GM12864 (cell line): ENCODE measurements at regions not wholly inside any gene's neighbourhood (a gene's known extent, or its start where the extent isn't known, plus 50 kb on each side); places are given as distances from the start of the nearest gene placed in this dataset.
A peak's percentile ranks its signal among the peaks of the same experiment; 100 is the strongest.

Experiments used
- DNase-seq: peaks from one replicate; pipeline ENCODE4 v3.0.0-alpha.2; 2011; ENCODE audit warnings: low read depth
- H3K4me3 ChIP-seq: 2 replicates; pipeline ENCODE4 v1.5.1; 2011; ENCODE audit warnings: mild to moderate bottlenecking, low read depth, low read length, control low read depth
- TF ChIP-seq, protein P1 (sequence below): IDR thresholded peaks from 2 replicates; pipeline ENCODE4 v1.5.1; 2011; ENCODE audit warnings: low read depth, mild to moderate bottlenecking, moderate library complexity, low read length, control low read depth, inconsistent platforms; ENCODE audit errors: missing control alignments

DNA sequence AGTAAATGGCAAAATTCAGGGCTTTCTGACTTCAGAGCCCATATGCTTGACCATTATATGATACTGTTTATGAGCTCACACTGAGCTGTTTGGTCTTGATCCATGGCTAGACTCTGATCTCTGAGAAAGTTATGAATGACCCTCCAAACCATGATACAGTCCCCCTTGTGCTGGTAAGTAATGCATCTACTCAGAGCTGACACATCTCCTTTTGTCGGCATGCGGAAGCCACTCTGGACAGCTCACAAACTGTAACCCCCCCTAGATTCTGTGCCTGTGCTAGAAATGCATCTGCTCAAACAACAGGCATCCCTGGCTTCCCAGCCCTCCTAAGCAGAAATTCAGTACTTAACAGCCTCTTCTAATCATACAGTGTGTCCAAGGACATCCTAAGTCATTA, 150.8 kb upstream of the RAG2 start:
- DNase-seq, result no peak
- no peak overlapping the region for H3K4me3 ChIP-seq
- TF ChIP-seq, protein P1, sequence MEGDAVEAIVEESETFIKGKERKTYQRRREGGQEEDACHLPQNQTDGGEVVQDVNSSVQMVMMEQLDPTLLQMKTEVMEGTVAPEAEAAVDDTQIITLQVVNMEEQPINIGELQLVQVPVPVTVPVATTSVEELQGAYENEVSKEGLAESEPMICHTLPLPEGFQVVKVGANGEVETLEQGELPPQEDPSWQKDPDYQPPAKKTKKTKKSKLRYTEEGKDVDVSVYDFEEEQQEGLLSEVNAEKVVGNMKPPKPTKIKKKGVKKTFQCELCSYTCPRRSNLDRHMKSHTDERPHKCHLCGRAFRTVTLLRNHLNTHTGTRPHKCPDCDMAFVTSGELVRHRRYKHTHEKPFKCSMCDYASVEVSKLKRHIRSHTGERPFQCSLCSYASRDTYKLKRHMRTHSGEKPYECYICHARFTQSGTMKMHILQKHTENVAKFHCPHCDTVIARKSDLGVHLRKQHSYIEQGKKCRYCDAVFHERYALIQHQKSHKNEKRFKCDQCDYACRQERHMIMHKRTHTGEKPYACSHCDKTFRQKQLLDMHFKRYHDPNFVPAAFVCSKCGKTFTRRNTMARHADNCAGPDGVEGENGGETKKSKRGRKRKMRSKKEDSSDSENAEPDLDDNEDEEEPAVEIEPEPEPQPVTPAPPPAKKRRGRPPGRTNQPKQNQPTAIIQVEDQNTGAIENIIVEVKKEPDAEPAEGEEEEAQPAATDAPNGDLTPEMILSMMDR, result no peak

DNA sequence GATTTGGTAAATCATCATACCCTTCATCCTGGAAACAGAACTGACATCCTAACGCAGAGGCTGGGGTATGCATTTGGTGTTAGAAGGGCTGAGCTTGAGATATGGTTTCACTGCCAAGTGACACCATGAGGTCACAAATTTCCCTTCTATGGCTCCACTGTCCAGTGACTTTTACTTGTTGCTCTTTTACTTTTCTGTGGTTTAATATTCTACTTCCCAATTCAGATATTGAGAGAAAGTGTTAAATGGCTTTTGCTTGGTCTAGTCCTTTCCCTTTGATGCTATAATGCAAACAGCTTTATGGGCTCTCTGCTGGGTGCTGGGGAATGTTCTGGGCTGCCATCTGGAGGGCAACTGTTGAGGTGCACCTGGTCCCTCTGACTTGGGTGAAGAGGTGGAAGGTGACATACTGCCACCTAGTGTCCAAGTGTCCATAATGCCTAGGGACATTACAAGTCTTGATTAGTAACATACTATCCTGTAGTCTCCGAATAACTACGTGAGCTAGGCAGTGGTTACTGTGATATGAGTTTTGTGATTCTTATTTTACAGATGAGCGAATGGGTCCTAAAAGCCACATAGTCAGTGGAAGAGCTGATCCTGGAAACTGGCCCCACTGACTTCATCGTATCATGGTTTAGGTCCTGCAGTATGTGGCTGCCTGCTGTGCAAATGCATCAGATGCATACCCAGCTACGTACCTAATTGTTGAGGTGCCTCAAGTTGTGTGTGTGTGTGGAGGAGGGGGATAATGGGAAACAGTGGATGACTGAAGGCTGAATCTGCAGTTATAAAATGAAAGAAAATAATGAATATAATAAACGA, 149.1 kb upstream of the RAG2 start:
- TF ChIP-seq, protein P1, result peak; percentile 99
- DNase-seq, result peak; percentile 87
- no peak overlapping the region for H3K4me3 ChIP-seq

DNA sequence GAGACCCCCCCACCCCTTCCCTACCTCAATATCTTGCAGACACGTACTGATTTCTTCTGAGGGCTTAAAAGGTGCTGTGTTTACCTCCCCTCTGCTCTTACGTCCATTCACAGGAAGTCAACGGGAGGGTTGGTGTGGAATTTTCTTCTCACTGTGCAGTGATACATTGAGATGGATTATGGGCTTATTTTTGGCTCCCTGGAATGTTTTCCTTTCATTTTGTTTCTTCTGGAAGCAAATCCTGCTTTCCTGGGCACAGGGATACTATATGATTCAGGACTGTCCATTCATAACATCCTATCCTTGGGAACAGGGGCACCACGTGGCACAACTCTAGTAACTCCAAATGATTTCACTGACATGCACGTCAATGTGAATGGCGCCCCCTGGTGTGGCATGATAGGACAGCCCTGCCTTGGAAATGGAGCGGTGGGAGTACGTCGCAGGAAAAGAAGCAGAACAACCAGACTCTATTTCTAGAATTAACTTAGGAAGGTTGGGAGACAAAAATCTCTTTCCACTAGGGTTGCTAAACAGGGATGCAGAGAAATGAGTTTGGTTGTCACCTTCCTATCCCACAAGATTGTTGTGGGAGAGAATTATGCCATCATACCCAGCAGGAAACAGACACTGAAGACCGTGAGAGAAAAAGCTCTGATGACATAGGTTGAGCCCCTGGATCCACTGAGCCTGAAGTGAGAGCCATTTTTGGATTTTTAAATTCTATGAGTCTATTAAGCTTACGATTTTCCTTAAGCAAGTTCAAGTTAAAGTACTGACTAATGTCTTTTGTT, 146.5 kb upstream of the RAG2 start:
- H3K4me3 ChIP-seq, result no peak overlapping the region
- DNase-seq, result no peak

DNA sequence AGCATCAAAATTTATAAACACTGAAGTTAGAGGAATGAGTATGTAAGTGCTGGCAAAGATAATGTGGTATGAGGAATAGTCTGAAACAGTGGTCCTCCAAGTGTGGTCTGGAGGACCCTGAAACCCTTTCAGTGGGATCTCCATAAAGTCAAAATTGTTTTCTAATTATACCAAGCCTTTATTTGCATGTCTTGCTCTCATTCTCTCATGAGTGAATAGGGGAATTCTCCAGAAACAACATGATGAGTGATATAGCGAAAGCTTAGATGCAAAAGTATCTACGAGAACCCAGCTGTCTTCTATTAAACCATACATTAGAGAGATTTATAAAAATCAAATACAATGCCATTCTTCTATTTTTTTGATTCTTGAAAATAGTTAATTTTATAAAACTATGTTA, 145.0 kb upstream of the RAG2 start:
- no peak overlapping the region for H3K4me3 ChIP-seq
- TF ChIP-seq, protein P1, result no peak

More for the DNA sequence above, 146.5 kb upstream of the RAG2 start:
- TF ChIP-seq, protein P1, result peak; percentile 83

DNA sequence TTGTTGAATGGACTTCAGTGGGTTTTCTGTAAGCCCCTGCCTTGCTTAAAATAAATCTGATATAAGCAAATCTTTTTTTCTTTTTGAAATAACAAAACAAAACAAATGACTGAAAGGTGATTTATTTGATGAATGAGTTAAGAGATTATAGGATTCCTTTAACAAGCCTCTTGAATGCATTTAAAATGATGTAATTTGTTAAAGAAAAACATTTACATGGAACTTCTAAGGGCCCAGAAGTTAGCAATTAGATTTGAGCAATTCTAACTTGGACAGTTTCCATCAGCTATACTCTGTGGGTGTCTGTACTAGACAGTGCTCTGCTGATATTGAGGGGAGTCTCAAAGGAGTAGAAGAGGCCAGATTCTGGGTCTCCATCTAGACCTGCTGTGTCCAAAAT, 143.5 kb upstream of the RAG2 start:
- no peak for DNase-seq
- TF ChIP-seq, protein P1, result no peak
- H3K4me3 ChIP-seq, result no peak overlapping the region

More for the DNA sequence above, 145.0 kb upstream of the RAG2 start:
- DNase-seq, result no peak

DNA sequence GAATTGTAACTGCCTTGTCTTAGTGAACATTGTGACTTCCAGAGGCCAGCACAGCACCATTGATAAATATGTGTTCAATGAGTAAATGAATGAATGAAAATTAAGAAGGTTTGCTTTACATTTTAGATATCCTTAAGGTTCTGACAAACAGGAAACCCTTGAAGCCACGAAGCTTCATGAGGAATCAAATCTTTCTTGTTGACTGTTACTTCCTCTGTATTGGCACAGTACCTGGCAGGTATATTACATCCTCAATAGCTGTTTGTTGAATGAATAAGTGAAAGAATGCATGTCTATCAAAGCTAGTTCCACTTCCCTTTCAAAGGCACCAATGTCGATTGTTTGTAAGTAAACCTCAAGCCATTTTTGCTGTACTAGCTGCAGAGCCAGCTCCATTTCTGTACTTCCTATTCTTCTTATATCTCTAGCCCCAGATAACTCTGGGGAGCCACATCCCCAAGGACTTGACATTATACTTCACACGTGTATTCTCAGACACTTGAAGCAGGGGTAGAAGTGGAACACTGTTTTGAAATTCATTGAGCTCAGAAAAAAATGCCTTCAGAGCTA, 140.3 kb upstream of the RAG2 start:
- no peak for DNase-seq
- H3K4me3 ChIP-seq, result no peak overlapping the region
- TF ChIP-seq, protein P1, result no peak
